Hematopoietic multipotent progenitor cell treated with erythropoietin and hydrocortisone succinate and interleukin-3 and kit ligand, for 17 days (in vitro differentiated cells): ENCODE measurements at regions not wholly inside any gene's neighbourhood (a gene's known extent, or its start where the extent isn't known, plus 50 kb on each side); places are given as distances from the start of the nearest gene placed in this dataset.
"Not testable (repeated sequence)": the region's sequence is repeated elsewhere in the genome, so short reads cannot be mapped to it uniquely, and the experiment has no call there.

ENCODE experiments used
- DNase-seq: peaks from one replicate; pipeline ENCODE4 v3.0.0-alpha.2; 2015; ENCODE audit warnings: low spot score

DNA sequence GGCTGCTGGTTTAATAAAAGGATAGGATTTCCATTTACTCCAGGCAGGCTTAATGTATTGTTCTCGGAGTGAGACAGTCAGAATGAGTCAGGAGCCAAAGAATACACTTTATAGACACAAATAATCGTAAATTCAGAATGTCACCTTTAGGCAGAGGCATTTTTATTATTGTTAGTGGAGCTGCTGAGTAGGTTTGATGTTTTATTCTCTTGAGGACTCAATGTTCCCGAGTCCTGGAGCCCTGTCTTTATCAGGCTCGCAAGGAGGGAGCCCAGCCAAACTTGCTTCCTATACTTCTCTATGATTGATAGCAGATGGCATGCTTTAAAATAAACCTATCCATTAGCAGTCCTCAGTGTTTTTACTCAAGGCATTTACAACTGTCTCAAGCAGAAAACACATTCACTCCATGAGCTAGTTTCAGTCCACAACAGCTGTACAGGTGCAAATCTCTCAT, 492.3 kb upstream of the ZEB2 start:
- DNase-seq = no peak

DNA sequence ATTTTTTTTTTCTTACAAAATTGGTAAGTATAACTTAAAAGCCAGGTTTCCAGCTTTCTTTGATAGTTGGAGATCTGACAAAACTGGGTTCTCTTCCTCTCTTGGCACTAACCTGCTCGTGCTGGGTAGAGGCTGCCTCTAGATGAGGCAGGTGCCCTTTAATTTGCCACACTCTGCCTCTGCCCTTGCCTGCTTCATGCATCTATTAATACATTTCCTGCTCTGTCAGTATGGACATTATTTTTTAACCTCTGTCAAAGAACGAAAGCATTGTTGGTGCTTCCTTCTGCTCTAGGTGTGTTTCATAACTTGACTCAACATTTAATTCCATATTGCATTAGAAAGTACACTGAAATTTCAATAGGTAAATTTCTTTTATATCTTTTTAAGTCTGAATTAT, 490.7 kb upstream of the ZEB2 start:
- DNase-seq = no peak

DNA sequence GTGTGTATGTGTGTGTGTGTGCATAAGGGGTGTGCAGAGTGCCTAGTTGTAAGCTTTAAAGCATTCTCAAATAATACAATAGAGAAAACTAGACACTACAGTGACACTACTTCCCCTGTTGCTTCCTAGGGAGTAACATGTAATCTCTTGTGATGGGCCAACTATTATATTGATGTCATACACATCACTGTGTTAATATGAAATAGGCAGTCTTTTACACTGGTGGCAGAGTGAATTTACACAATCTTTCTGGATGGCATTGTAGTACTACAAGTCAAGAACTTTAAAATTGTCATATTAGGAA, 488.0 kb upstream of the ZEB2 start:
- no peak for DNase-seq

DNA sequence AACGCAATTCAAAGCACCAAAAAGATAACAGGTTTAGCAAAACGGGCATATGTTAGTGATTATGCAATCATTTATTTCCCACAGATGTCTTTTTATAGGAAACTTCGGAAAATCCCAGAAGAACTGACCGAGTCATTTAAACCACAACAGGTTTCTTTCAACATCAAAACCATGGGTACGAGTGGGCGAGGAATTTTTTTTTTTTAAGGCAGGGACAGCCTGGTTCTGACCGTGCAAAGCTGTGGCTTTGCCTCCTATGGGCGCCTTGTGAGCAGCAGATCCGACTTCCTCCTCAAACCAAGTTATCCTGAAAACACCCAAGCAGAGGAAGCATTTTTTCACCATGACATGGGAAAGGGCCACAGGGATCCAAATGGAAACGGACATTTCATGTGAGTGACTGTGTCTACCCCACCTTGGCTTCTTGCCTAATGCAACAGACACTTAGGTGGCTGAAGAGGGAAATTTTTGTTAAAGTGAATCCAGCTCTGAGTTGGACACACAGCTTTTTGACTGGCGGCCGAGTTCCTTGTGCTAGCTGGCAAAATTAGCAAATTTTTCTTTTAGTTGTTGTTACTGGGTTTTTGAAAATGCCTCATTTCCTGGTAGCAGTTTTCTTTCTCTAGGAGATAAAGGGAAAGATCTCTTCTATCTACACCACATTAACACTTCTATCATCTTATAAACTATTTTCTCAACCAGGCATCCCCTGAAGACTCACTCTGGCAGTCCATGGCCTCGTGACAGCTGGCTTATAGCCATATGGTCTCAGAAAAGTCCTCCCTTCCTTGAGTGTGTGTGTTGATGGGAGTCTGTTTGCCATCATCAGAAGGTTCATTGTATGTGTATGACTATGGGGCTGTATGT, 487.4 kb upstream of the ZEB2 start:
- DNase-seq = no peak

DNA sequence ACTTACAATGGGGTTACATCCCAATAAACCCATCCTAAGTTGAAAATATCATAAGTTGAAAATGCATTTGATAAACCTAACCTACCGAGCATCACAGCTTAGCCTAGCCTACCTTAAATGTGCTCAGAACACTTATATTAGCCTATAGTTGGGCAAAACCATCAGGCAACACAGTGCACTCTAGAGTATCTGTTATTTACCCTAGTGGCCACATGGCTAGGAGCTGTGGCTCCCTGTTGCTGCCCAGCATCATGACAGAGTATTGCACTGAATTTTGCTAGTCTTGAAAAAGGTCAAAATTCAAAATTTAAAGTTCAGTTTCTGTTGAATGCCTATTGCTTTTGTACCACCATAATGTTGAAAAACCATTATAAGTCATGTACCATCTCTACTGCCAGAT, 482.7 kb upstream of the ZEB2 start:
- no peak for DNase-seq

DNA sequence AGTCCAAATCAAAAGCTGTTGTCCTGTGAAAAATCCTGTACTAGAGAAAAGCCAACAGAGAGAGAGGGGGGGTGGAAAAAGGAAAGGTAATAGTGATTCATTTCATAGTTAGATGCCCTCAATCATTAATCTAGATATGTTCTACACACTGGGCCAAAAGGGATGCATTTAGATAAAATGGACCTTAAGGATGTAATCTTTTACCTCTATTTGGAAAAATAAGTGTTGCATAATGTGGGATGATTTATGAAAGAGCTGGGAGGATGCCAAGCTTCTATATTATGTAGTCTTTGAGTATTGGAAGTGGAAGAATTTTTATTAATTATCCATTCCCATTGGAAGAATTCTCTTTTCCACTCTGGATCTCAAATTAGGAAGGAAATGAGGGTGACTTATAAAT, 480.5 kb upstream of the ZEB2 start:
- no peak for DNase-seq

DNA sequence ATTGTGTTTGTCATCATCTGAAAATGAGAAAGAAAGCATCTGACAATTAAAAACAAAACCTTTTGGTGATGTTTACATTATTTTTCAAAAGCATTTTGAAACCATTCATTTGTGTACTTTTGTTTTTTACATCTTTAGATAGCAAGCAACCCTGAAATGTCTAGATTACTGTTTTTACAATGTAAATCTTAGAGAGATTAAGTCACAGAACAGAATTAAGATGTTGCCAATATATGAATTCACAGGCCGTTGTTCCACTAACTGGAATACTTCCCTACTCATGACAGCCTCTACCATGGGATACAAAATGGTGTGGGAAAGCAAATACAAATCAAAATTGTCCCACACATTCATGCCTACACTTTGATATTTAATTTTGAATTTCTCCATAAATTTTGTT, 480.0 kb upstream of the ZEB2 start:
- no peak for DNase-seq

DNA sequence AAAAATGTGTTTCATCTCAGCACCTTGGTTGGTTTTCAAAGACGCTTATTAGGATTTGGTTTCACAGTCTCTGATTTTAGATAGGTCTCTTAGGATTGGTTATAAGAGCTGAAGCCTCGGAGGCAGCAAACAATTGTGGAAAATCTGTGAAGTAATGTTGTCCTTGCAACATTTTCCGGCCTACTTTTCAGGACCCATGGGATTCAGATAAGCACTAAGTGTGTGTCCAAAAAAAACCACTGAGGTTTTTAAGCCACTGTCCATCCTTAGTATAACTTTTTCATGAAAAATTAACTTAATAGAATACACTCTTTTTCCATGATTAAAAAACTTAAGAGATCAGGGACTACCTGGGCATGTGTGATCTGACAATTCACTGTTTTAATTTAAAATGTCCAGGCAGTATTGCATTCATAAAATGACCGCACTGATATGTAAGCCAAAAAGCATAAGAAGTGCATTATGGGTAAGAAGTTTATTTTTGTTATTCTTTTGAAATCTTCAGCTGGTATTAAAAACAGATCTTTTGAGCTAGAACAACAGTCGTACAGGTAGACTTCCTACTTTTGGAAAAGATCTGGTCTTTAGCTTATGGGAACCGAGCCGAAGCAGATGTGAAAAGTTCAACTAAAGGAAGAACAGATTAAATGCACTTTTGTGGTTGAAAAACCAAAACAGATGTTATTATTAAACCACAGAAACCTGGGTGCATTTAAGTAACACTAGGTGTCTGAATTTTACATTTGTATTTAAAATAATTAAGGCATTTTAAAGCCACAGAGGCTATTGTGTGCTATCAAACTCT, 479.4 kb upstream of the ZEB2 start:
- no peak for DNase-seq

DNA sequence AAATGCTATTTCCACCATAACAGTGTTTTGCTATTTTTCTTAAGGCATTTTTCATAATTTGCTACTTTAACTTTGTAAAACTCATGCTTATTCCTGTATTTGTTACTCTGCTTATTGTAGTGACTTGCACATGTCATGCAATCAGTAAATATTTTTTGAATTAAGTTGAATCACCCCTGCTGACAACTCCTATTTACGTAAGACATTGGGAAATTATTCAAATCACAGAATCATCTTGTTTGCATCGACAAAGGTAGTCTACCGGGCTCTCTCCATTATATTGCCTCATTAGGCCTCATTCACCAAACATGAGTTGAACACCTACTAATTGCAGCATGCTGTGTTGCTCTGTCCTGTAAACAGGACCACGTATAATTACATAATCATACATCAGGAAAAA, 478.5 kb upstream of the ZEB2 start:
- DNase-seq = no peak

DNA sequence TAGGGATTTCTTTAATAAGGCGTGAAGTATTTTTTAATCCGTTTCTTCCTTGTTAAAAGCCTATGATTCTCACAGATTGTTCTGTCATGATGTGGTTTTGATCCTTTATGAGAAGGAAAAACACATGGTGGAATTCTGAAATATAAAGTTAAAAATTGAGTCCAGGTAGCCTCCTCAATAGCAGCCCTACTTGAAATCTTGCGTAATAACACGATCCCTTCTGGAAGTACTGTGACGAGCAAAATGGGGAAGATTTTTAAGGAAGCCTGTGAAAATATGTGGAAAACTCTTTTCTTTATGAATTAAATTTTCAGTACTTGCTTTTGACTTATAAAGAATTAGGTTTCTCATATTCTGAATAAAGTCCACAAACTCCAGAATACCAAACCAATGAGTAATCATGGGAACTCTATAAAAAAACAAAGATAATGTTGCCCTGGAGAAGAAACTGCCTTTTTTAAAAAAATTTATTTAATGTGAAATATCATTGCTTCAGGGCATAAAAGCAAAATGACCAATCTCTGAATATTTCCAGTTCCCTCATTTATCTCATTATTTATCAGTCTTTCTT, 476.4 kb upstream of the ZEB2 start:
- DNase-seq = no peak

DNA sequence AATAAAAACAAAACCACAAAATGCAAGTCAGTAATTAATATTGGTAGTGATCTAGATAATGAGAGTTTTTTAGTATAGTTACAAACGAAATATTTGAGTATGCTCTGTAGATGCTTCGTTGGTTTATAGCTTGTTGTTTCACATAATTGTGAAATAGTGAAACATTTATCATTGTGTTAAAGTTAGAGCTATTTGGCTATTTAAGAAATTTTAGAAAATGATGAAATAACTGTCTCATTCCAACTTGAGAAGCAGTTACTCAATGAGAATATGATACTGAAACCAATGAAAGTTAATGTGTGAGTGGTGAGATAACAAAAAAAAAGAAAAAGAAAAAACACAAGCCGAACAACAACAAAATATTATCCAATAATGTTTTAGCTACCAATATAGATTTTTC, 475.6 kb upstream of the ZEB2 start:
- DNase-seq = no peak

DNA sequence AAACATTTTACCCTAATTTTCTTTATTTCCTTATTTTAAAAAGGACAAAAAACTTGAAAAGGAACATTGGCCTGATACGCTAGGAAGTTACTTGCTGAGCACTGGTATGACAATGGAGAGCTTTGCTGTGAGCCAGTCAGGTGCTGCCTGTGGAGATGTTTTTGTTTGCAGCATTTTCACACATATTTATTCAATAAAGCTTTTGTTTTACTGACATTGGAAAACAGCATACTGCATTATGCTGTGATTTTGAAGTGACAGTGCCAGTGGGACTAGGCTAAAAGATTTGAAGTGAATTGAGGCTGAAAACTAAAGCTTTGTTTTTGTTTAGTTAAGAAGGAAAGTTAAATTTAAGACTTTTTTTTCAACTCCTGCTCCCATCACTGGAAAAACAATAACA, 470.7 kb upstream of the ZEB2 start:
- no peak for DNase-seq

DNA sequence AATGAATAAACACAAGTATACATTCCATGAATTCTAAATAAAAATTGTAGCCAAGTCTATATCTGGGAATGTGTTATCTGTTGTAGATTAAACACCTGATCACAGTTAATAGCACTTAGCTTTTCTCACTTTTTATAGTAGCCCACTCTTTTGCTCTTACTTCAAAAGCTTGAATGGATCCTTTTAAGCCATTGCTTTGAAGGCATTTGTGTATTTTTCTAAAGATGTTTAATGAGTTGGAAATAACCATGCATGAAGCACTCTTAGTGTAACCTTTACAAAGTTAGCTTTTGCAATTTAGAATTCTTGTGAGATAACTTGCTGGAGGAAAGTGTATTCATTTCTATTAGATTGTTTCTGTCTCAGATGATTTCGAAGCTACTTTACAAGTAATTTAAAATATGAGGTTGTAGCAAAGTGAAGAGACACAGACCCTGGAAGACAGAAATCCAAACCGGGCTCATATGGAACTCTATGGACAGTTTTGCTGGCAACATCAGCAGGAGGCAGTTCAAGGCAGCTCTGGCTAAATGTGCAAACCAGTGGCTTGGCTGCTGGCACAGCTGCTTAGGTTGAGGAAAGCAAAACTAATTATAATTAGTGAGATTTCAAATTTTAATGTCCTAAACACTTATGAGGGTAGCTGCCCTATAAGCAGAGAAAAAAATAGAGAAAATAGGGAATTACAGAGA, 469.8 kb upstream of the ZEB2 start:
- DNase-seq = no peak

DNA sequence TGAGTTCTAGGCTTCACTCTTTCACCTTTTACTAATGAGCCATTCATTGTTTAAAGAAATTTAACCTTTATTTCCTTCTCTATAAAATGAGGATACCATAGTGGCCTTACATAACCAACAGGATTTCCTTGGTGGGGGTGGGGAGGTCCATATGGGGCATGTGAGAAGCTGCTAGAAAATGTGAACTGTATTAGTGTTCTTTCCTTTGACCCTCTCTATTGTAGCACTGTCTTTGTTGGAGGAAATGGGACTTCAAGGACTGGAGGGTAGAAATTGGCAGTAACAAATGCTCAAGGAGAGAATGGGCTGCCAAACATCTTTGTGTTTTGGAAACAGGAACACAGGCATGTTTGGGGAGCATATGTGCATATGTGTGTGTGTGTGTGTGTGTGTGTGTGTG, 468.7 kb upstream of the ZEB2 start:
- DNase-seq = no peak

DNA sequence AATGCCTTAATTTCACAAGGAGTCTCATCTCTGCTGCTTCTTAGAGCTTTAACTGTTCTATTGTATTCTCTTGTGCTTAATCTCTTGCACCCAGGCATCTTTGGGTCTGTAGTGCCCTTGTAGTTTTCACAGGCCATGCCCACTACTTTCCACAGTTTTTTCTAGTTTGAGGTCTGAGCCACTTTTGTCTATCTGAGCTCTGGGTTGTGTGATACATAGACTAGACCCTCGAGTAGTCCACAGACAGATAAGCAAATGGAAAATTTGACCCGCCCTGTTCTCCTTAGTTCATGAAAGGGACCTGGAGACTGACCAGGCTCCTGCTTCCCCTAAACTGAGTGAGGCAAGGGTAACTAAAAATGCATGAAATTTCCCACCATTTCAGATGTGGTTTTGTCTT, 466.8 kb upstream of the ZEB2 start:
- no peak for DNase-seq

DNA sequence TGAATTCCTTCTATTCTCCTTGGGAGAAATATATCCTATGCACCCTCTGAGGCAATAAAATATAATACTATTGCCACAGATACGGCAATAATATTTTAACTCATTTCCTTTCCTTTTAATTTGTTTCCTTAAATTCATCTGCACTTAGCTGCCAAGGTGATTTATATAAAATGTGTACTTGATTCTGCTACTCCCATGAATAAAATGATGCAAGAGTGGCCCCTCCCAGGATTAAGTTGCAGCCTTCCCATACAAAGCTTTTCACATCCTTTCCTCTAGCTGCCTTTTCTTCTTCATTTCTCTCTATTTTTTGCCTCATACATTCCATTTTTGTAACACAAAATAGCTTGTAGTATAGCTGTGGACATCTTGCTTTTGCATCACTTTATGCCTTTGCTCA, 464.1 kb upstream of the ZEB2 start:
- no peak for DNase-seq

DNA sequence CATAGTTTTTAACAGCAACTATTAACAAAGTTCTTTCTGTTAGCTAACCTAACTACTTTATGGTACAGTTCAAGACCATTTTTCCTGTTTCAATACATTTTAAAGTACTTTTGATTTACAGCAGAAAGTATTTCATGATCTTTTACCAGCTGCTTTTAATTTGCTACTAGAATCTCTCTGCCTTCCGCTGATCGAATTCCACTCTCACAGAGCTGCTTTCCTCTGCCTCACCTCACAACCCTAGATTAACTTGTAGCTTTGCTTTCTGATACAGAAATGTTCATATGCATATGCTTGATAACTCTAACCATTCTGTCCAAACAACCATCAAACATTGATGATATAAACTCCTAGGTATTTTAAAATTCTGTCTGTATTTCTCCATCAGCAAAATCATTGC, 463.2 kb upstream of the ZEB2 start:
- DNase-seq = no peak

DNA sequence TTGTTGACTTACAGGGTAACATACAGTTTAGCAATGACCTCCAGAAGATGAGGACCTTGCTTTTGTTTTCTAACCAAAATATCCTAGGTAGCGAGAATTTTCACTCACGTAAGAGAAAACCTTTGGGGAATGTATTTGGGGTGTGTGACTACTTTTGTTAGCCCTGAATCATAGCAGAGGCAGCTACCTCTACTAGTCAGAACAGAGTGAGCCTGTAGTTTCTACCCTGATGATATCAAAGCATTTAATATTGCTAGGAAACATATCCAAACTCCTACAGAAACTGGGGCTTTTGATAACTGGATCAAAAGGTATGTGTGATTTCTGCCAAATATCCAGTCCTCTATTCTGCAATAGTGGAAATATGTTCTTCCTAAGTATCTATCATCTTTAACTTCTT, 462.6 kb upstream of the ZEB2 start:
- no peak for DNase-seq

DNA sequence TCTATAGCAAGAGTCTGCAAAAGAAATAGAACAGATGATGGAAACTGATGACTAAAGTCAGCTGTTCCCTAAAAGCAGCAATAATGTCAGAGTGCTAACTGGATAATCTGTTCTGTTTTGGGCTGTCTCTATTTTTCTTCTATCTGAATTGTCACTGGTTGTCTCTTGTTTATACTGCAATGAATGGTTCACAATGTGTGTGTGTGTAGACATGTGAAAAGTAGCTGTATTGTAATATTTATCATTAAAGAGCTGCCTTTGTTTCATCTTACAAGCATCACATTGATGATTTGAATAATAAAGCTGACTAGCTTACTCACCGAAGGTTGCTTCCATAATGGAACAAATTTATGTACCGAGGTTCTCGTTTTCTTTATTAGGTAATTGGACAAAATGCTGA, 456.0 kb upstream of the ZEB2 start:
- no peak for DNase-seq

DNA sequence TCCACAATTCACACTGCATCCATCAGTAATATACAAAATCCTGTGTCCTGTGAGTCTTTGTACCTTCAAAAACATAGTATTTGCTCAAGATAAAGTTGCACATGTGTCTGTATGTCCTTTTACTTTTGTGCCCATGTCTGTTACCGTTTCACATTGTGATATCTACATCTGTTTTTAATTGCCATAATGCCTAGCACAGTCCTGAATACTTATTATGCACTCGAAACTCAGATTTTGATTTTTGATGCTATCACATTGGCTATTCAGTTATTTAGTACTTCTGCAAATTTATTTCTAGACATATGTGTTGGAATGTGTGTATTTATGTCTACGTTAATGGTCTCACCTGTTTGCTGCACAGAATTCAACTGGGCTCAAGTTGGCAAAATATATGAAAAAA, 452.8 kb upstream of the ZEB2 start:
- no peak for DNase-seq

DNA sequence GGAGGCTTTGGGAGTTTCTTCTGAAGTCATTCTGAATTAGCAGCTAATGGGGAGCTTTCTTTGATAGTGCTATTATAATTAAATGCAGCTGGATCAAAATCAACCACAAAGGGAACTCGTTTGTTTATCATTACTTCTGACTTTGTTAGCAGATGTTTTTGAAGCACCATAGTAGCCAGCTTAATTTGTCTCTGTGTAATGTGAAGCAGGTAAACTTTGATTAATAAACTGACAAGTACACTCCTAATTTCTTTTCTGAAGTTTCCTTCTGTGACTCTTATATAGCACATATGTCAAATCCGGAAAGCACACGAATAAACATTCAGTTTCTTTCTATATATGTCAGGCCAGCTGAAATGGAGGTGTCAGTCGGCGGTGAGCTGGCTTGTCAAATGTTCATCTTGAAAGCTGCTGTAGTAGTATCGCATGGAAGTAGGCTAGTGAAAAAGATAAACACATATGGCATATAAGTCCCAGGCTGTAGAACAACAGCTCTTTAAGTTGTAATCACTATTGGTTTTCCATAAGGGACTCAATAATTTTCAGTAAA, 451.9 kb upstream of the ZEB2 start:
- no peak for DNase-seq

DNA sequence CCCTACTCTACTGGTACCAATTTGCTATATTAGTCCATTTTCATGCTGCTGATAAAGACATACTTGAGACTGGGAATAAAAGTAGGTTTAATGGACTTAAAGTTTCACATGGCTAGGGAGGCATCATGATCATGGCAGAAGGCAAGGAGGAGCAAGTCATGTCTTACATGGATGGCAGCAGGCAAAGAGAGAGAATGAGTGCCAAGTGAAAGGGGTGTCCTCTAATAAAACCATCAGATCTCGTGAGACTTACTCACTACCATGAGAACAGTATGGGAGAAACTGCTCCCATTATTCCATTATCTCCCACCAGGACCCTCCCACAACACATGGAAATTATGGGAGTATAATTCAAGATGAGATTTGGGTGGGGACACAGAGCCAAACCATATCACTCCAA, 450.5 kb upstream of the ZEB2 start:
- DNase-seq = not testable (repeated sequence)
